K562 (cell line): ENCODE measurements at regions not wholly inside any gene's neighbourhood (a gene's known extent, or its start where the extent isn't known, plus 50 kb on each side); places are given as distances from the start of the nearest gene placed in this dataset.

Experiments
- ATAC-seq: fragments of 200-7000 bp; cut with Tn5 transposase; 3 replicates; pipeline ENCODE4 v1.9.1; 2020; ENCODE audit warnings: moderate library complexity
- BruUV-seq: library from RNA; stranded (reverse); fragments of 400-500 nt; replicated peaks from 2 replicates; lab custom pipeline; 2021; lab: Mats Ljungman, UMichigan
- CTCF ChIA-PET: fragments of 300-600 bp; formaldehyde crosslinking; extraction: SDS; loops from one replicate; lab custom pipeline; 2021; ENCODE audit warnings: low intra/inter-chr PET ratio; lab: Yijun Ruan, JAX
- POLR2A ChIA-PET: fragments of 300-600, 350-650 bp; sonication (Branson Sonifier 250); formaldehyde crosslinking; extraction: SDS; loops from one replicate; lab custom pipeline; 2021; ENCODE audit warnings: antibody characterized with exemption, inconsistent platforms; lab: Yijun Ruan, JAX
- DNase-seq, 4 experiments: peaks; one replicate each; pipeline versions ENCODE4 v3.0.0 to v3.0.0-alpha.2; 2011 to 2018; ENCODE audit warnings: low spot score in 3 of 4, mixed read lengths in 3 of 4; ENCODE audit errors: extremely low read depth in 1 of 4
- FAIRE-seq: peaks from 2 replicates; lab custom pipeline; 2011; peaks lifted over from hg19 to GRCh38; lab: Jason Lieb, UNC
- H2AFZ ChIP-seq: 2 replicates; pipeline ENCODE4 v1.6.0; 2011; ENCODE audit warnings: low read depth, low read length, control low read depth, inconsistent platforms
- H3K27ac ChIP-seq: fragments of 200-600 bp; 3 replicates; pipeline ENCODE4 v1.8.0; 2011; ENCODE audit warnings: low read depth, mild to moderate bottlenecking, control low read depth, inconsistent platforms, low read length, moderate library complexity, mixed read lengths; ENCODE audit errors: extremely low read depth
- H3K27me3 ChIP-seq, 2 experiments: fragments of 300-600 bp in 1 of 2; 2 replicates in 1 of 2; 3 replicates in 1 of 2; pipeline versions ENCODE4 v1.6.0 to v1.8.0; 2011; ENCODE audit warnings: inconsistent platforms in 2 of 2, low read length in 2 of 2, mild to moderate bottlenecking in 1 of 2, mixed read lengths in 1 of 2, moderate library complexity in 1 of 2; ENCODE audit not compliant: control insufficient read depth in 2 of 2, insufficient read depth in 2 of 2
- H3K36me3 ChIP-seq: fragments of 300-600 bp; 3 replicates; pipeline ENCODE4 v1.8.0; 2011; ENCODE audit warnings: mild to moderate bottlenecking, low read length, inconsistent platforms; ENCODE audit not compliant: control insufficient read depth, insufficient read depth
- H3K4me1 ChIP-seq, 2 experiments: fragments of 200-600 bp in 1 of 2; replicated peaks in 1 of 2; 2 replicates in 1 of 2; 3 replicates in 1 of 2; pipeline versions ENCODE4 v1.5.1 to v1.8.0; 2011; ENCODE audit warnings: inconsistent platforms in 2 of 2, low read length in 2 of 2, mild to moderate bottlenecking in 1 of 2, mixed read lengths in 1 of 2, moderate library complexity in 1 of 2; ENCODE audit not compliant: control insufficient read depth in 2 of 2, insufficient read depth in 2 of 2
- H3K4me2 ChIP-seq: 2 replicates; pipeline ENCODE4 v1.6.1; 2011; ENCODE audit warnings: low read length, control low read depth, inconsistent platforms, mixed read lengths; ENCODE audit not compliant: insufficient read depth
- H3K4me3 ChIP-seq: fragments of 200-600 bp; sonication (generic), shearing (Covaris generic); 2 replicates; pipeline ENCODE4 v1.5.1; 2016; ENCODE audit warnings: control low read depth, inconsistent platforms
- H3K79me2 ChIP-seq: fragments of 200-600 bp; 3 replicates; pipeline ENCODE4 v1.8.0; 2011; ENCODE audit warnings: low read length, inconsistent platforms; ENCODE audit not compliant: control insufficient read depth, insufficient read depth
- H3K9ac ChIP-seq, 2 experiments: 2 replicates each; pipeline versions ENCODE4 v1.6.0 to v1.6.1; 2011; ENCODE audit warnings: low read depth in 2 of 2, low read length in 2 of 2, control low read depth in 1 of 2, inconsistent platforms in 1 of 2, mild to moderate bottlenecking in 1 of 2, mixed read lengths in 1 of 2; ENCODE audit not compliant: insufficient read depth in 1 of 2
- H3K9me1 ChIP-seq: one replicate; pipeline ENCODE4 v1.6.0; 2011; ENCODE audit warnings: inconsistent platforms, mild to moderate bottlenecking, low read length, moderate library complexity; ENCODE audit not compliant: control insufficient read depth, insufficient read depth
- H3K9me3 ChIP-seq: replicated peaks from 2 replicates; pipeline ENCODE4 v1.5.1; 2011; ENCODE audit warnings: low read depth, low read length, inconsistent platforms; ENCODE audit not compliant: control insufficient read depth, insufficient read depth
- H4K20me1 ChIP-seq: replicated peaks from 2 replicates; pipeline ENCODE4 v1.6.1; 2011; ENCODE audit warnings: low read length, inconsistent platforms, mixed read lengths; ENCODE audit not compliant: control insufficient read depth, insufficient read depth
- CEBPB ChIP-seq: fragments of 450-650 bp; IDR thresholded peaks from 2 replicates; pipeline ENCODE4 v1.6.1; 2016; ENCODE audit warnings: missing genetic modification characterization, missing compliant biosample characterization
- DNMT1 ChIP-seq: fragments of 450-650 bp; IDR thresholded peaks from 2 replicates; pipeline ENCODE4 v1.6.1; 2016; ENCODE audit warnings: antibody characterized with exemption, mild to moderate bottlenecking
- FOXK1 ChIP-seq: sonication (generic); formaldehyde crosslinking; IDR thresholded peaks from 2 replicates; pipeline ENCODE4 v1.8.0; 2022; ENCODE audit warnings: missing genetic modification reagents, mild to moderate bottlenecking, borderline replicate concordance
- HMG20A ChIP-seq: fragments of 450-650 bp; formaldehyde crosslinking; conservative IDR thresholded peaks from 2 replicates; pipeline ENCODE4 v1.4.0; 2020; ENCODE audit warnings: mild to moderate bottlenecking, mixed read lengths
- HMGN3 ChIP-seq: IDR thresholded peaks from 2 replicates; pipeline ENCODE4 v1.6.1; 2011; ENCODE audit warnings: borderline replicate concordance, low read depth, mild to moderate bottlenecking, mixed read lengths, low read length; ENCODE audit not compliant: insufficient read length; ENCODE audit errors: extremely low read depth
- WGBS: fragments of 100-300 bp; shearing (Covaris generic); methylation state at CpG from one replicate; pipeline ENCODE4 v1.1.6; 2016; ENCODE audit warnings: low coverage, mixed read lengths; ENCODE audit not compliant: insufficient coverage; ENCODE audit errors: missing lambda C conversion rate; 5-methylcytosine and 5-hydroxymethylcytosine counted together
- in situ Hi-C: fragments of 300-500 bp; cut with MboI; formaldehyde crosslinking; loops from 4 replicates; pipeline ENCODE4 v1.15.0; 2018; ENCODE audit warnings: inconsistent platforms, mixed read lengths
- intact Hi-C: fragments of 100-400 bp; cut with micrococcal nuclease; formaldehyde crosslinking; loops from 2 replicates; pipeline ENCODE4 v1.14.2; 2022
- TF ChIP-seq, protein P1 (sequence below), 2 experiments: fragments of 450-650 bp in 1 of 2; sonication (generic) in 1 of 2; formaldehyde crosslinking in 1 of 2; IDR thresholded peaks; 2 replicates each; pipeline versions ENCODE4 v1.7.1 to v1.9.0; 2016 to 2022; ENCODE audit warnings: inconsistent platforms in 1 of 2, mild to moderate bottlenecking in 1 of 2, missing genetic modification reagents in 1 of 2

DNA sequence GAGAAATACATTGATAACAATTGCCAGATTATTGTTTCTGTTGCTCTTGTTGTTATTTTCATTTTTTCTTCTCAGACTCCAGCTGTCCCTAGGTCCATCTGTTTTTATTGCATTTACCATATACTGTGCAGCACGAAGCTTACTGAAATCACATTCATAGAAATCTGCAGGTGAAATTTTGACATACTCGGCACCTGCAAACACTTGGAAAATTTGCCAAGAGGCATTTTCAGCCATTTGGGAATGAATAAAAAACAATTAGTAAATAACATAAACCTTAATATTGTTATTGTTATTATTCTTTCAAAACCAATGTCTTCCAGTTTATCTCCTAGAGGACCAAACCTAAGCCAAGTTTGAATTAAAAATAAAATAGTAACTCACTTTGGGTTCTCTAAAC lies 2357.2 kb downstream of the LRRC4C start:
- no peaks in the 10 kb centered on the region for H3K9me1 ChIP-seq
- H2AFZ ChIP-seq = no peak overlapping the region
- CTCF ChIA-PET = no interaction called here
- TF ChIP-seq CEBPB (tag) (no peak), DNMT1 (no peak), HMGN3 (no peak), HMG20A (no peak), FOXK1 (no peak)
- TF ChIP-seq, protein P1, sequence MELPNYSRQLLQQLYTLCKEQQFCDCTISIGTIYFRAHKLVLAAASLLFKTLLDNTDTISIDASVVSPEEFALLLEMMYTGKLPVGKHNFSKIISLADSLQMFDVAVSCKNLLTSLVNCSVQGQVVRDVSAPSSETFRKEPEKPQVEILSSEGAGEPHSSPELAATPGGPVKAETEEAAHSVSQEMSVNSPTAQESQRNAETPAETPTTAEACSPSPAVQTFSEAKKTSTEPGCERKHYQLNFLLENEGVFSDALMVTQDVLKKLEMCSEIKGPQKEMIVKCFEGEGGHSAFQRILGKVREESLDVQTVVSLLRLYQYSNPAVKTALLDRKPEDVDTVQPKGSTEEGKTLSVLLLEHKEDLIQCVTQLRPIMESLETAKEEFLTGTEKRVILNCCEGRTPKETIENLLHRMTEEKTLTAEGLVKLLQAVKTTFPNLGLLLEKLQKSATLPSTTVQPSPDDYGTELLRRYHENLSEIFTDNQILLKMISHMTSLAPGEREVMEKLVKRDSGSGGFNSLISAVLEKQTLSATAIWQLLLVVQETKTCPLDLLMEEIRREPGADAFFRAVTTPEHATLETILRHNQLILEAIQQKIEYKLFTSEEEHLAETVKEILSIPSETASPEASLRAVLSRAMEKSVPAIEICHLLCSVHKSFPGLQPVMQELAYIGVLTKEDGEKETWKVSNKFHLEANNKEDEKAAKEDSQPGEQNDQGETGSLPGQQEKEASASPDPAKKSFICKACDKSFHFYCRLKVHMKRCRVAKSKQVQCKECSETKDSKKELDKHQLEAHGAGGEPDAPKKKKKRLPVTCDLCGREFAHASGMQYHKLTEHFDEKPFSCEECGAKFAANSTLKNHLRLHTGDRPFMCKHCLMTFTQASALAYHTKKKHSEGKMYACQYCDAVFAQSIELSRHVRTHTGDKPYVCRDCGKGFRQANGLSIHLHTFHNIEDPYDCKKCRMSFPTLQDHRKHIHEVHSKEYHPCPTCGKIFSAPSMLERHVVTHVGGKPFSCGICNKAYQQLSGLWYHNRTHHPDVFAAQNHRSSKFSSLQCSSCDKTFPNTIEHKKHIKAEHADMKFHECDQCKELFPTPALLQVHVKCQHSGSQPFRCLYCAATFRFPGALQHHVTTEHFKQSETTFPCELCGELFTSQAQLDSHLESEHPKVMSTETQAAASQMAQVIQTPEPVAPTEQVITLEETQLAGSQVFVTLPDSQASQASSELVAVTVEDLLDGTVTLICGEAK (IDR thresholded peaks at IDR 0.05) = no peak
- TF ChIP-seq, protein P1 (CRISPR knock-in tag; IDR thresholded peaks at IDR 0.05) = no peak
- no peaks in the 10 kb centered on the region for H3K27me3 ChIP-seq
- intact Hi-C loops = no loop called here
- no peak overlapping the region for H3K9ac ChIP-seq
- no peaks in the 10 kb centered on the region for H3K4me1 ChIP-seq
- FAIRE-seq (no peak), ATAC-seq (no peak), DNase-seq (no peak)
- in situ Hi-C loops = no loop called here
- no peak overlapping the region for H3K4me2 ChIP-seq
- H3K27ac ChIP-seq = no peak overlapping the region
- 7% methylated on average over 2 of the region's 2 CpGs for WGBS
- H3K79me2 ChIP-seq = no peaks in the 10 kb centered on the region
- no peaks in the 10 kb centered on the region for H4K20me1 ChIP-seq
- H3K36me3 ChIP-seq = no peaks in the 10 kb centered on the region
- POLR2A ChIA-PET = no interaction called here
- BruUV-seq = no TSS peak
- H3K4me3 ChIP-seq = no peak overlapping the region
- H3K9me3 ChIP-seq = no peaks in the 10 kb centered on the region; the same call in 1 of the 2 replicates
